Ovary (tissue), 7 donors: ENCODE measurements at regions not wholly inside any gene's neighbourhood (a gene's known extent, or its start where the extent isn't known, plus 50 kb on each side); places are given as distances from the start of the nearest gene placed in this dataset.

Experiments
- DNase-seq, 5 donors: peaks; one replicate each; pipeline ENCODE4 v3.0.0-alpha.2; 2019 to 2020
- H3K27ac ChIP-seq, 2 donors: fragments of 200-600 bp; one replicate each; pipeline versions ENCODE4 v1.5.1 to v1.8.0; 2019 to 2022
- H3K27me3 ChIP-seq: fragments of 200-600 bp; one replicate; pipeline ENCODE4 v1.8.0; 2022
- H3K36me3 ChIP-seq: fragments of 200-600 bp; sonication (generic); one replicate; pipeline ENCODE4 v1.5.1; 2019
- H3K4me1 ChIP-seq: one replicate; pipeline ENCODE4 v1.8.1; 2013; ENCODE audit warnings: mild to moderate bottlenecking, moderate library complexity; ENCODE audit not compliant: insufficient read depth
- H3K4me3 ChIP-seq: fragments of 200-600 bp; sonication (generic); one replicate; pipeline ENCODE4 v1.5.1; 2017
- H3K9me3 ChIP-seq, 2 donors: fragments of 200-600 bp in 1 of 2; sonication (generic) in 1 of 2; one replicate each; pipeline versions ENCODE4 v1.5.1 to v1.8.1; 2013 to 2019; ENCODE audit warnings: mild to moderate bottlenecking in 1 of 2, moderate library complexity in 1 of 2
- CTCF ChIP-seq, 3 donors: fragments of 450-650 bp in 2 of 3; fragments of 200-600 bp in 1 of 3; IDR thresholded peaks; one replicate each; pipeline versions ENCODE4 v1.5.1 to v1.8.0; 2016 to 2022; ENCODE audit warnings: antibody characterized with exemption in 3 of 3, mild to moderate bottlenecking in 1 of 3
- EP300 ChIP-seq: sonication (generic); formaldehyde crosslinking; IDR thresholded peaks from one replicate; pipeline ENCODE4 v1.6.1; 2017; ENCODE audit warnings: antibody characterized with exemption
- POLR2A ChIP-seq: fragments of 450-650 bp; IDR thresholded peaks from one replicate; pipeline ENCODE4 v1.6.1; 2017; ENCODE audit warnings: antibody characterized with exemption, mild to moderate bottlenecking, moderate library complexity
- WGBS, 3 donors: extraction: QIAGEN DNeasy Blood & Tissue Kit in 1 of 3; methylation state at CpG; one replicate each; pipeline versions ENCODE4 v1.1.5 to v1.1.7; 2013 to 2017; 5-methylcytosine and 5-hydroxymethylcytosine counted together
- intact Hi-C, 4 donors: fragments of 100-400 bp; cut with DNase I; formaldehyde crosslinking; loops; one replicate each; pipeline versions ENCODE4 v1.11.0 to v1.15.1; 2022 to 2023
- donor health status: DM: no; HTN: no; CAD: no; lungs with moderate emphysema.
- donor health status: DM: no; HTN: no; CAD: no.
- donor health status: Bipolar disorder and iron deficiency.
- donor health status: DM: no; HTN: no; CAD: no.
- donor health status: DM: yes; HTN: yes; CAD: no.

GRCh38 chr16:16821261-16821660 is 442.3 kb downstream of the NPIPA7 start:
- DNase-seq, result no peak
- Histone ChIP-seq H3K4me3 (no peak overlapping the region), H3K4me1 (no peaks in the 10 kb centered on the region), H3K27me3 (no peaks in the 10 kb centered on the region), H3K36me3 (no peaks in the 10 kb centered on the region), H3K27ac (no peak overlapping the region), H3K9me3 (no peaks in the 10 kb centered on the region)
- TF ChIP-seq CTCF (IDR thresholded peaks at IDR 0.05) (no peak), EP300 (no peak), POLR2A (no peak)
- intact Hi-C loops, result no loop called here

GRCh38 chr16:16828913-16829398 is 450.0 kb downstream of the NPIPA7 start:
- intact Hi-C loops, result no loop called here
- Histone ChIP-seq H3K9me3 (no peaks in the 10 kb centered on the region), H3K27me3 (no peaks in the 10 kb centered on the region), H3K27ac (no peak overlapping the region), H3K4me3 (no peak overlapping the region), H3K4me1 (no peaks in the 10 kb centered on the region), H3K36me3 (no peaks in the 10 kb centered on the region)
- TF ChIP-seq EP300 (no peak), CTCF (IDR thresholded peaks at IDR 0.05) (no peak), POLR2A (no peak)
- no peak for DNase-seq
- WGBS, 3 donors, result 8 to 17% (median 14%) methylated on average over 6 of the region's 6 CpGs

- no peak for DNase-seq
- TF ChIP-seq CTCF (IDR thresholded peaks at IDR 0.05), result no peak
- H3K4me3 ChIP-seq, result no peak overlapping the region
- H3K27ac ChIP-seq, result no peak overlapping the region
- H3K27me3 ChIP-seq, result no peaks in the 10 kb centered on the region
- intact Hi-C loops, result no loop called here
- no peaks in the 10 kb centered on the region for H3K4me1 ChIP-seq
- H3K36me3 ChIP-seq, result no peaks in the 10 kb centered on the region
- WGBS, 3 donors, result 83 to 95% (median 84%) methylated on average over 1 of the region's 1 CpG
- no peaks in the 10 kb centered on the region for H3K9me3 ChIP-seq
Measured at GRCh38 chr16:16830401-16830800, 451.5 kb downstream of the NPIPA7 start.

GRCh38 chr16:16830973-16831372 is 452.0 kb downstream of the NPIPA7 start:
- H3K4me3 ChIP-seq, result no peak overlapping the region
- H3K27me3 ChIP-seq, result no peaks in the 10 kb centered on the region
- H3K27ac ChIP-seq, result no peak overlapping the region
- DNase-seq, result no peak
- no peaks in the 10 kb centered on the region for H3K9me3 ChIP-seq
- intact Hi-C loops, result no loop called here
- no peaks in the 10 kb centered on the region for H3K4me1 ChIP-seq
- no peaks in the 10 kb centered on the region for H3K36me3 ChIP-seq
- TF ChIP-seq POLR2A (no peak), CTCF (IDR thresholded peaks at IDR 0.05) (no peak)
- WGBS, 3 donors, result 63 to 66% (median 65%) methylated on average over 2 of the region's 2 CpGs

GRCh38 chr16:16833165-16833564 is 454.2 kb downstream of the NPIPA7 start:
- Histone ChIP-seq H3K27me3 (no peaks in the 10 kb centered on the region), H3K4me1 (no peaks in the 10 kb centered on the region), H3K36me3 (no peaks in the 10 kb centered on the region), H3K9me3 (no peaks in the 10 kb centered on the region), H3K4me3 (no peak overlapping the region), H3K27ac (no peak overlapping the region)
- intact Hi-C loops, result no loop called here
- WGBS, 3 donors, result 73 to 86% (median 82%) methylated on average over 3 of the region's 3 CpGs
- no peak for DNase-seq
- TF ChIP-seq EP300 (no peak), CTCF (IDR thresholded peaks at IDR 0.05) (no peak), POLR2A (no peak)
